SJCRH30 (cell line): ENCODE measurements at regions not wholly inside any gene's neighbourhood (a gene's known extent, or its start where the extent isn't known, plus 50 kb on each side); places are given as distances from the start of the nearest gene placed in this dataset.
A peak's percentile ranks its signal among the peaks of the same experiment; 100 is the strongest.

Experiments
- DNase-seq, 2 experiments: peaks; one replicate each; pipeline ENCODE4 v3.0.0-alpha.2; 2015 to 2020
- H3K27ac ChIP-seq: fragments of 250-450 bp; sonication (Bioruptor Pico); 2 replicates; pipeline ENCODE4 v1.5.1; 2020; ENCODE audit warnings: mild to moderate bottlenecking, moderate library complexity
- H3K27me3 ChIP-seq: fragments of 250-450 bp; sonication (Bioruptor Pico); 2 replicates; pipeline ENCODE4 v1.5.1; 2020; ENCODE audit warnings: mild to moderate bottlenecking, moderate library complexity
- H3K36me3 ChIP-seq: fragments of 250-450 bp; sonication (Bioruptor Pico); 2 replicates; pipeline ENCODE4 v1.5.1; 2020; ENCODE audit warnings: mild to moderate bottlenecking, moderate library complexity
- H3K4me1 ChIP-seq: fragments of 250-450 bp; sonication (Bioruptor Pico); 2 replicates; pipeline ENCODE4 v1.5.1; 2020; ENCODE audit warnings: mild to moderate bottlenecking, moderate library complexity
- H3K4me3 ChIP-seq: fragments of 250-450 bp; sonication (Bioruptor Pico); 2 replicates; pipeline ENCODE4 v1.5.1; 2020; ENCODE audit warnings: mild to moderate bottlenecking, moderate library complexity
- H3K9me3 ChIP-seq: fragments of 250-450 bp; sonication (Bioruptor Pico); replicated peaks from 2 replicates; pipeline ENCODE4 v1.5.1; 2020; ENCODE audit warnings: mild to moderate bottlenecking, moderate library complexity

DNA sequence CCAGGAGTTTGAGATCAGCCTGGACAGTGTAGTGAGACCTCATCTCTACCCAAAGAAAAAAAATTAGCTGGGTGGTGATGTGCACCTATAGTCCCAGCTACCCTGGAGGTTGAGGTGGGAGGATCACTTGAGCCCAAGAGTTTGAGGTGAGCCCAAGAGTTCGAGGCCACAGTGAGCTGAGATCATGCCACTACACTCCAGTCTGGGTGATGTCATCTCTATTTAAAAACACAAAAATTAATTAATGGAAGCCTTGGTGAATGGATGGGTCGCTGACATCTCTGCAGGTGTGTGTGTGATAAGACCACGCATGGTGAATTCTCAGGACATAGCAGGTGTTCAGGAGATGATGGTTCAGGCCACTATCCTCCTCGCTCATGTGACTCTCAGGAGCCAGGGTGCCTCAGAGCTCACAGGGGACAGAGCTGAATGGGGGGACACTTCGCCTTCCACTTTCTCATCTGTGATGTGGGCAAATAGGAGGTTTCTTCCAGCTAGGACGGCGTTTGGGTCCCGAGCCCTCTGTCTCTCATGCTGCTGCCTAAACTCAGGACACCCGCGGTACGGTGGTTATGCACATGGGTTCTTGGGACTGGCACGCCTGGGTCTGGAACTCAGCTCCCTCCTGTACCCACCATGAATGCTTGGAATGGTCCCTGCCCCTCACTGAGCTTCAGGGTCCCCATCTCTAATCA is 113.4 kb upstream of the ZBTB40 start:
- Histone ChIP-seq H3K4me3 (no peak overlapping the region), H3K9me3 (no peaks in the 10 kb centered on the region), H3K27ac (no peak overlapping the region), H3K4me1 (no peaks in the 10 kb centered on the region; the same call in 1 of the 2 replicates), H3K27me3 (peaks cover 23% of the 10 kb centered on the region), H3K36me3 (no peaks in the 10 kb centered on the region)
- DNase-seq: no peak

DNA sequence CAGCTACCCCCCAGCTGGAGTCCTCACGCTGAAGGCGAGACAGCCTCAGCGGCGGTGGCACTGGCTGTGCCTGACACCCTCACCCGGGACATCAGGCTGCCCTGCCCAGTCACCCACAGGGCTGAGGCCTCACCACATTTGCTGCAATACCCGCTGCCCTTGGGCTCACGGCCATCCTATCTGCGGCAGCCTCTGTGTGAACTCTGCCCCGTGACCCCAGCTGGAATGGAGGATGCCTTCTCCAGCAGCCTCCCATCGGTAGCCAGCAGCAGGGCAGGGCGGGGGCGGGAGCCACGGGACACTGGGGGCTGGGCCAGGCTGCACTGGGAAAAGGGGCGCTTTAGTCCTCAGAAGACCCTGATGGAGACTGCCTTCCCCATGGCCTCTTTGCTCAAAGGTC is 112.4 kb upstream of the ZBTB40 start:
- H3K27me3 ChIP-seq: peaks cover 26% of the 10 kb centered on the region

DNA sequence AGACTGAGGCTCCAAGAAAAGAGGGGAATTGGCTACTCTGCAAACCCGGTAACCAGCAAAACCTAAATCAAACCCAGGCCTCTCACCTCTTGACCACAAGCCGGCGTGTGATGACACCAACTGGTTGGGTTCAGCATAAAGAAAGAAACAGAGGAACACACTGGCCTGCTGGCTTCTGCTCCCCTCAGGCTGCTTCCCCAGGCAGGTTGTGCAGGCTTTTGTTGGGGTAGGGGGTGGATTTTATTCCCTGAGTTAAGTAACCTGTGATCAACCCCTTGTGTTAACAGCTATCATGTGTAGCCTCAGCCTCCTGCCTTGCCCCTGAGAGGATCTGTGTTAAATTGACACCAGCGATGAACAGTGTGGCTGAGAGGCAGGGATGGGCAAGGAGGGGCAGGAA is 111.6 kb upstream of the ZBTB40 start:
- Histone ChIP-seq H3K27ac (no peak overlapping the region), H3K36me3 (no peaks in the 10 kb centered on the region), H3K4me1 (no peaks in the 10 kb centered on the region; the same call in 1 of the 2 replicates), H3K9me3 (no peaks in the 10 kb centered on the region), H3K27me3 (peaks cover 26% of the 10 kb centered on the region), H3K4me3 (no peak overlapping the region)
- DNase-seq: no peak

More for the DNA sequence above, 112.4 kb upstream of the ZBTB40 start:
- H3K4me1 ChIP-seq: no peaks in the 10 kb centered on the region; the same call in 1 of the 2 replicates
- DNase-seq: no peak
- no peak overlapping the region for H3K27ac ChIP-seq
- no peaks in the 10 kb centered on the region for H3K36me3 ChIP-seq
- no peak overlapping the region for H3K4me3 ChIP-seq
- H3K9me3 ChIP-seq: no peaks in the 10 kb centered on the region

DNA sequence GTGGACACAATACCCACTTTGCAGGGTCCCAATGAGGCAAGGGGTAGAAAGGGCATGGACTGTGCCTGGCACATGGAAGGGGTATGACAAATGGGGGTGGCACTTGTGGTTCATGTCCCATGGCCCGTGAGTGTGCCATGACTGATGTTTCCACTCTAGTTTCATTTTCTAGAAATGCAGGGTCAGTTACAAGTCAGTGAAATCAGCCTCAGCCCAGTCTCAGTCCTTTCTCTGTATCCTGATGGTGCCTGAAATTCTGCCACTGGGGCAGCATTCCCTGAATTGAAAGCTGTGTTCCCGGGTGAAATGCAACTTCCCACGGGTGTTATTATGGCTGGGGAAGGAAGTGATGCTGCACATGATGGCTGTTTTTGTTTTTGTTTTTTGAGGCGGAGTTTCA is 110.8 kb upstream of the ZBTB40 start:
- no peak overlapping the region for H3K27ac ChIP-seq
- peaks cover 26% of the 10 kb centered on the region for H3K27me3 ChIP-seq
- no peaks in the 10 kb centered on the region for H3K9me3 ChIP-seq
- no peaks in the 10 kb centered on the region for H3K36me3 ChIP-seq
- H3K4me1 ChIP-seq: no peaks in the 10 kb centered on the region; the same call in 1 of the 2 replicates
- H3K4me3 ChIP-seq: no peak overlapping the region
- DNase-seq: no peak

DNA sequence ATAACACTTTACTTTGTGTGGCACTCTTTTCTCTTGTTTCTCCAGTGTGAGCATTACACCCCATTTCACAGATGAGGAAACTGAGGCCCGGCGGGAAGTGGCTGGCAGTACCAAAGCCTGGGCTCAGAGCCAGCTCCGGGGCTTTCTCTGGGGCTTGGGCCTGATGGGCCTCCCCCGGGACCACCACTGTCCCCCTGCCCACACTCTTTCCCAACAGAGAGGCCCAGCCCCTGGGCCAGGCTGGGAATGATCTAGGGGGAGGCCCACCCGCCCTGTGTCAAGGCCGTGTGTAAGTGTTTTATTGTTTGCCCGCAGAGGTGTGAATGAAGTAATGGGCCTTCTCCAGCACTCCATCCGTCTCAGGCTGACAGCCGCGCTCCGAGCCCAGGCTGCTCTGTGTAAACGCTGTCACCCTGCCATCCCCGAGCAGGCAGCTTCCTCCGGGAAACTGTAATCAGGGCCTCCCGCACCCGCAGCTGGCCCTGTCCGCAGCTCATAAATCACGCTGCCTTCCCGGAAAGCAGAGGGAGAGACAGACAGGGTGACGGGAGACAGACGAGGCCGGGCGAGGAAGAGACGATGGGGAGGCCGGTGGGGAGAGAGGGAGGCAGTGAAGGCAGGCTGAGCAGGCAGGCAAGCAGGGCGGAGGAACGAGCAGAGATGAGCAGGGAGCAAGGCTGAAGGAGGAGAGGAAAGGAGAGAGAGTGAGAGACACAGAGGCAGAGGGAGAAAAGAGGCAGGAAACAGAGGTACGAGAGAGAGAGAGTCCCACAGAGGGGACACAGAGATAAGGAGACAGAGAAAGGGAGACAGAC is 109.7 kb upstream of the ZBTB40 start:
- Histone ChIP-seq H3K9me3 (no peaks in the 10 kb centered on the region), H3K27me3 (peaks cover 26% of the 10 kb centered on the region), H3K4me1 (no peaks in the 10 kb centered on the region; the same call in 1 of the 2 replicates), H3K36me3 (no peaks in the 10 kb centered on the region), H3K4me3 (no peak overlapping the region), H3K27ac (no peak overlapping the region)
- DNase-seq: peak; percentile 79 to 81

DNA sequence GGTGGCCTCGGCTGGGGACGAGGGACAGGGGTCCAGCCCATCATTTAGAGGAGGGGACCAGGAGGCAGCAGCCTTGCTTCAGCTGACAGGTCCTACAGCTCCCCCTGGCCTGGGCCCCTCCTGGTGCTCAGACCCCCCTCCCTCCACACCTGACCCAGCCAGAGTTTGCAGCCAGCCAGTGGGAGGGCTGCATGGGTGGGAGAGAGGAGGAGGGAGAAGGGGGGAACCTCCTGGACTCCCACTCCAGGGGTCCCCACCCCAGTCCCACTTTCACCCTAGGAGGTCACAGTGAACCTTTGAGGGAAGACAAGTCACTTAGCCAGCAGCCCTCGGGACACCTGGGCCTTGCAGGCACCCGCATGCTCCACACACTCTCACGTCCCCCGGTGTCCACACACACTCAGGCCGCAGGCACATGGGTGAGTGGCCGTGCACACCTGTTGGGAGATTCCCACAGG is 108.9 kb upstream of the ZBTB40 start:
- no peaks in the 10 kb centered on the region for H3K36me3 ChIP-seq
- H3K27me3 ChIP-seq: peaks cover 29% of the 10 kb centered on the region
- H3K9me3 ChIP-seq: no peaks in the 10 kb centered on the region
- no peak overlapping the region for H3K27ac ChIP-seq
- H3K4me1 ChIP-seq: no peaks in the 10 kb centered on the region; the same call in 1 of the 2 replicates
- no peak overlapping the region for H3K4me3 ChIP-seq
- no peak for DNase-seq

DNA sequence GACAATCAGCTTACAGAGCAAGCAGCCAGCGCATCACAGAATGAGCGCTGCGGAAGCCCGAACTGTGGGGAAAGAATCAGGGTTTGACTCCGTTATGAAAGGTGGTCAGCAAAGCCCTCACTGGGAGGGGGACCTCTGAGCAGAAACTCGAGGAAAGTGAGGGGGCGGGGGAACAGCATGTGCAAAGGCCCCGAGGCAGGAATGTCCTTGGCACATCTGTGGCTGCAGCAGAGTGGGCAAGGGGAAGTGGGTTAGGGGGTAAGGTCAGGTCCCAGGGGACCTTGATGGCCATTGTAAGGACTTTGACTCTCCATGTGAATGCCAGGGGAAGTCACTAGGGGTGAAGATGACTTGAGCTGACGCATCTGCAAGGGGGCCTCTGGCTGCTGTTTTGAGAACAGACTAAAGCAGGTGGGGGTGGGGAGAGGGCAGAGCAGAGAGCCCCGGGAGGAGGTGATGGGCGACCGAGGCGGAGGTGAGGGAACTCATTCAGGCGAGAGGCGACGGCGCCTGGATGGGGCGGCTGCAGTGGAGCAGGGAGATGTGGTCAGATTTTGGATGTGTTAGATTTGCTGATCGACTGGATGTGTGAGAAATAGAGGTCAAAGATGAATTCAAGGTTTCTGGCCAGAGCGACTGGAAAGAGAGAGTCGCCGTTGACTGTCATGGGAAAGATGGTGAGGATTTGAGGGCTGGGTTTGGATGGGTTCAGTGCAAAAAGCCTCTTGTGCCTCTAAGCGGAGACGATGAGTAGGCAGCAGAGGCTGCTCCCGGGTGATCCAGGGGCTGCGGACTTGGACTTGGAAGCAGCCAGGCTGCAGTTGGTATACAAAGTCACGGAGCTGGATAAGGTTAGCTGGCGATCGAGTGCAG is 108.0 kb upstream of the ZBTB40 start:
- no peaks in the 10 kb centered on the region; the same call in 1 of the 2 replicates for H3K4me1 ChIP-seq

DNA sequence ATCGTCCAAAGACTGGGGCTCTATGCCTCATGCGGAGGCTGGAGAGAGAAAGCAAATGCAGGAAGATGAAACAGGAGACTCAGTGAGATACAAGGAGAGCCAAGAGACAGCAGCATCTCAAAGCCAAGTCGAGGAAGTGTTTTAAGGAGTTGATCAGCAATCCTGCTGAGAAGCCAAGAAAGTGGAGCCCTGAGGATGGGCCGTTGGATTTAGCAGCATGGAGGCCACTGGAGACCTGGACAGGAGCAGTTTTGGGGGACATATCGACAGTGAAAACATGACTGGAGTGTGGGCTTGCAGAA is 107.4 kb upstream of the ZBTB40 start:
- Histone ChIP-seq H3K9me3 (no peaks in the 10 kb centered on the region), H3K4me1 (no peaks in the 10 kb centered on the region; the same call in 1 of the 2 replicates), H3K4me3 (no peak overlapping the region), H3K36me3 (no peaks in the 10 kb centered on the region), H3K27ac (no peak overlapping the region), H3K27me3 (peaks cover 31% of the 10 kb centered on the region)
- DNase-seq: no peak

More for the DNA sequence above, 108.0 kb upstream of the ZBTB40 start:
- Histone ChIP-seq H3K27me3 (peaks cover 31% of the 10 kb centered on the region), H3K4me3 (no peak overlapping the region), H3K36me3 (no peaks in the 10 kb centered on the region), H3K27ac (no peak overlapping the region), H3K9me3 (no peaks in the 10 kb centered on the region)
- DNase-seq: no peak

DNA sequence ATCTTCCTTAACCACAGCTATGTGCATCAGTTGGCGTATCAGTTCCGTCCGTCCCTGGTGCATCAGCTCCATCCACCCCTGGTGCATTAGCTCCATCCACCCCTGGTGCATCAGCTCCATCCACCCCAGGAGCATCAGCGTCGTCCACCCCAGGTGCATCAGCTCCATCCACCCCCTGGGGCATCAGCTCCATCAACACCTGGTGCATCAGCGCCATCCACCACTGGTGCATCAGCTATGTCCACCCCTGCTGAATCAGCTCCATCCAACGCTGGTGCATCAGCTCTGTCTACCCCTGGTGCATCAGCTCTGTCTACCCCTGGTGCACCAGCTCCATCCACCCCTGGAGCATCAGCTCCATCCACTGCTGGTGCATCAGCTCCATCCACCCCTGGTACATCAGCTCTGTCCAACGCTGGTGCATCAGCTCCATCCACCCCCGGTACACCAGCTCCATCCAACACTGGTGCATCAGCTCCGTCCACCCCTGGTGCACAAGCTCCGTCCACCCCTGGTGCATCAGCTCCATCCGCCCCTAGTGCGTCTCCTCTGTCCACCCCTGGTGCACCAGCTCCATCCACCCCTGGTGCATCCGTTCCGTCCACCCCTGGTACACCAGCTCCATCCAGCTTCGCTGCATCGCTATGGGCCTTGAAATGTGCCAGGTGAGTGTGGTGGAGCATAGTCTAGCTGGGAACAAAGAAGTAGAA is 106.6 kb upstream of the ZBTB40 start:
- peaks cover 36% of the 10 kb centered on the region for H3K27me3 ChIP-seq
- no peak for DNase-seq

DNA sequence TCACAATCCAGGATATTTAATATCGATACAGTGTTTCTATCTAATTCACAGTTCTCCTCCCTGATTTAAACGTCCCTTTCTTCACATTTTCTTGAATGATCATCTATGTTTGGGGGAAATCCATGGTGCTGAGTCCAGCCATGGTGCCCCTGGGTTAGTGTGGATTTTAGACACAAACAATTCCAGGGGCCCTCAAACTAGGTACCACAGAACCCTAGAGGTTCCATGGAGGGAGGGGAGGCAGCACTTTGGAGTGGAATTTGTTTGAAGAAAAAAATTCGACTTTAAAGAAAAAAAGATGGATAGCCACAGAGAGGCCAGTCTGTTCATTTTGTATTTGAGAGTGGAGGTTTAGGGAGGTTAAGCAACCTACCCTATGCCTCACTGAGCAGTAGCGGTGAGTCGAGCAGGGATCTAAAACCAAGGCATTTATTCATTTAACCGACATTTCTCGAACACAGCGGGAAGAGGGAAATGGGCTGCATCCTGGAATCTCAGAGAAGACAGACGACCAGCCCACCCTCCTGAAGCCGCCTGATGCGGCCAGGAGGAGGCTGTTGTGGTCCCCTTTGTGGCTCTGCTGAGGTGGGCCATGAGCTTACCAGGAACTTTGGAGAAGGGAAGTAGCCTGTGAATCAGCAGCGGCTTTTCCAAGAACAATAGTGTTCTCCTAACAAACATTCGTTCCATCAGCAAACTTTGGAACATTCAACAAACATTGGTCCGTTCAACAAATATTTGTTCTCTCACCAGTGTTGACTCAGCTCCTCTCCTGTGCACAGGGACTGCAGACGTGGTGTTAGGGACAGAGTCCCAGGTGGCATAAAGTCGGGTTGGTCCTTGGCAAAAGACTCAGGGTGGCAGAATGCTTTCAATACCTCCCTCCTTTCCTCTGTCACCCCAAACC is 103.5 kb upstream of the ZBTB40 start:
- no peak for DNase-seq
- H3K27me3 ChIP-seq: peaks cover 30% of the 10 kb centered on the region
- H3K9me3 ChIP-seq: no peaks in the 10 kb centered on the region
- no peaks in the 10 kb centered on the region for H3K36me3 ChIP-seq
- no peak overlapping the region for H3K4me3 ChIP-seq
- no peaks in the 10 kb centered on the region for H3K4me1 ChIP-seq
- H3K27ac ChIP-seq: no peak overlapping the region

More for the DNA sequence above, 106.6 kb upstream of the ZBTB40 start:
- Histone ChIP-seq H3K27ac (no peak overlapping the region), H3K4me3 (no peak overlapping the region), H3K9me3 (no peaks in the 10 kb centered on the region), H3K4me1 (no peaks in the 10 kb centered on the region; the same call in 1 of the 2 replicates), H3K36me3 (no peaks in the 10 kb centered on the region)

DNA sequence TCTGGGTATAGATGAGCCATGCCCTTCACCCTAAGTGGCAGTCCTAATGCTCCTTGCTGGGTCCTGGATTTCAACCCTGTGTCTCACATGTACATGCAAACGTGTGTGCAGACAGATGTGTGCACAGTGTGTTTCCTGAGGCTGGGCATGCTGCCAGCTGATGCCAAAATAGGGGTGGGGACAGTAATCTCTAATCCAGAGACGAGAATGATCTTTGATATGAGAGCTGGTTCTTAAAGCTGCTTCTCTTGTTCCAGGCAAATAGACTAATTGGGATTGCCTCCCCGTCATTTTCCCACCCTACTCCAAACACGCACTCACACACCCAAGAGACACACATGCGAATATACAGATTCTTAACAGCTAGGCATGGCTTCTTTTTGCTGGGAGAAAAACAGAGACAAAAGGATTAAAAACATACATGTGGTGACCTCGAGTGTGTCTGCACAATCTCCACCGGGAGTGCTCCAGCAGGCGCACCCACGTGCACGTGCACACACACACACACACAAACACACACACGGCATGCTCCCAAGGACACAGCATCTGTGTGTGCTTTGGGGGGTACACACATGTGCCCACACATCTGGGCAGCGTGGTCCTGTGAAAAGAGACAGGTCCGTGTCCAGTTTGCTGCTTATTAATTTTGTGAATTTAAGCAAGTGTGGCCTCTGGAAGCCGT is 102.1 kb upstream of the ZBTB40 start:
- no peaks in the 10 kb centered on the region for H3K4me1 ChIP-seq
- H3K4me3 ChIP-seq: no peak overlapping the region
- peaks cover 26% of the 10 kb centered on the region for H3K27me3 ChIP-seq
- DNase-seq: no peak
- no peak overlapping the region for H3K27ac ChIP-seq
- H3K9me3 ChIP-seq: no peaks in the 10 kb centered on the region
- H3K36me3 ChIP-seq: no peaks in the 10 kb centered on the region

DNA sequence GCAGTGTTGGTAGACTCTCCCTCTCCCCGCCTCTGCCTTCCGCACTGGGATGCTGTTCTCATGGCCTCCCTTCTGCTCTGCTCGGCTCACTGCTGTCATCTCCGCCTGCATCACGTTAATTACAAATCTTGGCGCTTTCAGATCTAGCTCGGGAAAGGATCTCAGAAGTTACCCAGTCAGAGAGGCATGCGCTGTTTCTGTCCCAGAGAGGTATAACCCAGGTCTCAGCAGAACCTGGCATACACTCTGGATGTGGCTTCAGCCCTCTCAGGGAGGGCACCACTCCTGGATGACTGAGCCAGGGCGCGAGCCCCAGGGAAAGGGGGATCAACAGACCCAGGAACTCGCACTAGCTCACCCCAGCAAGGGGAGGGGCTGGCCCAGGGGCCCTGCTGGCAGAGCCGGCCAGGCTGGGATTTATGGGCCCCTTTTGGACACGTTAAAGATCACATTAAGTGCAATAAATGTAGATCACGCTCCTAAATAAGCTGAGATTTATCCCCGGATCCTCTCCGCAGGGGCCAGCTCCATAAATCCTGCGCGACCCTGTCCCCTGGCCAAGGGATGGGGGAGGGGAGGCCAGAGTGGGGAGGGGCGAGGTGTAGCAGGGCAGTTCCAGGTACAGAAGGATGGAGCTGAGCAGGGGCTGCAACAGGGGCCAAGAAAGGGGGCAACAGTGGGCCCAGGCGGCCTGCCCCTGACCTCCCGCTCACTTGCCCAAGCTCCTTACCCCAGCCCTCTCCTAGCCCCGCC is 101.3 kb upstream of the ZBTB40 start:
- no peaks in the 10 kb centered on the region for H3K36me3 ChIP-seq
- DNase-seq: no peak
- no peaks in the 10 kb centered on the region for H3K9me3 ChIP-seq
- no peak overlapping the region for H3K4me3 ChIP-seq
- no peak overlapping the region for H3K27ac ChIP-seq
- H3K4me1 ChIP-seq: no peaks in the 10 kb centered on the region
- peaks cover 26% of the 10 kb centered on the region for H3K27me3 ChIP-seq
